ENCODE measurements at regions not wholly inside any gene's neighbourhood (a gene's known extent, or its start where the extent isn't known, plus 50 kb on each side); places are given as distances from the start of the nearest gene placed in this dataset.

- H3K36me3 Mint-ChIP-seq (ENCODE audit: low read depth), result no peaks in the 10 kb centered on the region
- TF ChIP-seq CTCF (IDR thresholded peaks at IDR 0.05), result no peak
- no peak overlapping the region for H3K4me3 Mint-ChIP-seq
- H3K27ac Mint-ChIP-seq, result no peak overlapping the region
- DNase-seq, result no peak
- peaks cover 19% of the 10 kb centered on the region for H3K27me3 Mint-ChIP-seq (ENCODE audit: low read depth, poor library complexity)
- peaks cover 5% of the 10 kb centered on the region for H3K9me3 Mint-ChIP-seq
- H3K4me1 Mint-ChIP-seq, result peaks cover 10% of the 10 kb centered on the region
These were observed 367.9 kb downstream of the SHQ1 start for GRCh38 chr3:72480366-72480765.

DNA sequence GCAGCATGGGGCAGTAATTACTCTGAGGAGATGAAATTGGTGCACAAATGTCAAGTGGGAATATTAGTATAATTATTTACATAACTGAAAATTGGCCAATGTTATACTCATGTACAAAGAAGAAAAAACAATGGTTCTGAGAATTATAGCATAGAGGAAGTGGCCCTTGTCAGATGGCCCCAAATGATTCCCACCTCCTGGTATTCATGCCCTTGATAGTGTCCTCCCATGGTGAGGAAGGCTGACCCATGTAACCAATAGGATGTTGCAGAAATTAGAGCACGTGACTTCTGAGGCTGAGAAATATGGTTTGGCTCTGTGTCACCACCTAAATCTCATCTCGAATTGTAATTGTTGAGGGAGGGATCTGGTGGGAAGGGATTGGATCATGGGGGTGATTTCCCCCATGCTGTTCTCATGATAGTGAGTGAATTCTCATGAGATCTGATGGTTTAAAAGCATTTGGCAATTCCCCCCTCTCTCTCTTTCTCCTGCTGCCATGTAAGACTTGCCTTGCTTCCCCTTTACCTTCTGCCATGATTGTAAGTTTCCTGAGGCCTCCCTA is 368.5 kb downstream of the SHQ1 start:
- no peaks in the 10 kb centered on the region for H3K36me3 Mint-ChIP-seq (ENCODE audit: low read depth)
- no peak for TF ChIP-seq CTCF (IDR thresholded peaks at IDR 0.05)
- peaks cover 10% of the 10 kb centered on the region for H3K4me1 Mint-ChIP-seq
- H3K27ac Mint-ChIP-seq, result no peak overlapping the region
- no peak overlapping the region for H3K4me3 Mint-ChIP-seq
- DNase-seq, result no peak
- H3K9me3 Mint-ChIP-seq, result peaks cover 5% of the 10 kb centered on the region
- peaks cover 19% of the 10 kb centered on the region for H3K27me3 Mint-ChIP-seq (ENCODE audit: low read depth, poor library complexity)

- DNase-seq, result no peak
- peaks cover 5% of the 10 kb centered on the region for H3K9me3 Mint-ChIP-seq
- H3K4me1 Mint-ChIP-seq, result no peaks in the 10 kb centered on the region
- H3K27ac Mint-ChIP-seq, result no peak overlapping the region
- H3K36me3 Mint-ChIP-seq (ENCODE audit: low read depth), result no peaks in the 10 kb centered on the region
- H3K27me3 Mint-ChIP-seq (ENCODE audit: low read depth, poor library complexity), result peaks cover 14% of the 10 kb centered on the region
- no peak overlapping the region for H3K4me3 Mint-ChIP-seq
- no peak for TF ChIP-seq CTCF (IDR thresholded peaks at IDR 0.05)
These were observed 372.1 kb downstream of the SHQ1 start for GRCh38 chr3:72476139-72476483.

DNA sequence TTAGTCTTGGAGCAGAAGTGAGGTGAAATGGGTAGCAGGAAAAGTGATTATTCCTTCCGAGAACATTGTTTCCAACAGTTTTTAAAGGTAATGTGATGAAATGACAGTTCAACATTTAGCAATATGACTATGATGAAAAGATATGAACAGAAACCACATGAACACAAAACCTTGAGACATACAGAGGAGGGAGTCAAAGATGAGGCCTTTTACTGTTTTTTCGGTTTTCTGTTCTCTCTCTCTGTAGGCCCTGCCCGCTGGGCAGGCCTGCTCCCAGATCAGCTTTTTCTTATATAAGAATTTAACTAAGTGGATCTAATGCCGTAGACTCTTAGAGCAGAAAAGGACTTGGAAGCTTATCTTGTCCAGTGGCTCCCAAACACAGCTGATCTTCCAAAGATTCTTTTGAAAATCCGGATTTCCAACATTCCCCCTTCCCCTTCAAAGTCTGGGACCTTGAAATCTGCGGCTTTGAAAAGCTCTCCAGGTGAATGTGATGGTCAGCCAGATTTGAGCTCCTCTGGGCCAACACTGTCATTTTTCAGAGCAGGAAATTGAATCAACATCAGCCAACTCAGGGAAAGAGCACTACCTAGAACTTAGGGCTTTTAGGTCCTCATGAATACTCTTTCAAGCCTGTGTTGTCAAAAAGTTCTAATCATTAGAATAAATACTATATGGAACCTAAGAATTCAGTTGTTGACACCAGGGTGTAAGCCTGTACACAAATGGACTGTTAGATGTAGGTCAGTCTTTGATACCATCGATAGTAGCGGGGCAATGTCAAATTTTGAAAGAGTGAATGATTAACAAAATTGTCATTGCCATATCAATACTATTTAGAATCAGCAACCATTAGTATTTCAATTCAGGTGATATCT is 372.7 kb downstream of the SHQ1 start:
- Mint-ChIP-seq H3K4me3 (no peak overlapping the region), H3K27ac (no peak overlapping the region), H3K36me3 (ENCODE audit: low read depth) (no peaks in the 10 kb centered on the region), H3K9me3 (peaks cover 5% of the 10 kb centered on the region), H3K27me3 (ENCODE audit: low read depth, poor library complexity) (peaks cover 11% of the 10 kb centered on the region), H3K4me1 (no peaks in the 10 kb centered on the region)
- no peak for TF ChIP-seq CTCF (IDR thresholded peaks at IDR 0.05)
- no peak for DNase-seq

DNA sequence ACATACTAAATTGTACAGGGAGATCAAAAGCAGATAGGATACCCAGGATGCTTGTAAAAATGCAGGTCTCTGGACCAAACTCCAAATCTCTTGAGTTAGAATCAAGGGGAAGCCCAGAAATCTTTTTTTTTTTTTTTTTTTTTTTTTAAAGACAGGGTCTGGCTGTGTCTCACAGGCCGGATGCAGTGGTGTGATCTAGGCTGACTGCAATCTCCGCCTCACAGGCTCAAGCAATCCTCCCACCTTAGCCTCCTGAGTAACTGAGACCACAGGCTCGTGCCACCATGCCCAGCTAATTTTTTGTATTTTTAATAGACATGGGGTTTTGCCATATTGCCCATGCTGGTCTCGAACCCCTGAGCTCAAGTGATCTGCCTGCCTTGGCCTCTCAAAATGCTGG is 373.5 kb downstream of the SHQ1 start:
- Mint-ChIP-seq H3K4me3 (no peak overlapping the region), H3K36me3 (ENCODE audit: low read depth) (no peaks in the 10 kb centered on the region), H3K27ac (no peak overlapping the region), H3K27me3 (ENCODE audit: low read depth, poor library complexity) (peaks cover 11% of the 10 kb centered on the region), H3K9me3 (peaks cover 1% of the 10 kb centered on the region), H3K4me1 (no peaks in the 10 kb centered on the region)
- TF ChIP-seq CTCF (IDR thresholded peaks at IDR 0.05), result no peak
- no peak for DNase-seq

- no peak for TF ChIP-seq CTCF (IDR thresholded peaks at IDR 0.05)
- peaks cover 3% of the 10 kb centered on the region for H3K9me3 Mint-ChIP-seq
- no peak overlapping the region for H3K27ac Mint-ChIP-seq
- H3K27me3 Mint-ChIP-seq (ENCODE audit: low read depth, poor library complexity), result peaks cover 8% of the 10 kb centered on the region
- no peaks in the 10 kb centered on the region for H3K4me1 Mint-ChIP-seq
- no peaks in the 10 kb centered on the region for H3K36me3 Mint-ChIP-seq (ENCODE audit: low read depth)
- DNase-seq, result no peak
- H3K4me3 Mint-ChIP-seq, result no peak overlapping the region
These were observed 375.1 kb downstream of the SHQ1 start for GRCh38 chr3:72473156-72473555.
